Inferior parietal cortex (tissue), 1 donor: ENCODE measurements at regions not wholly inside any gene's neighbourhood (a gene's known extent, or its start where the extent isn't known, plus 50 kb on each side); places are given as distances from the start of the nearest gene placed in this dataset.
A peak's percentile ranks its signal among the peaks of the same experiment; 100 is the strongest.
"Not testable (repeated sequence)": the region's sequence is repeated elsewhere in the genome, so short reads cannot be mapped to it uniquely, and the experiment has no call there.

Experiments used
- DNase-seq: peaks from one replicate; pipeline ENCODE4 v3.0.0-alpha.2; 2016; ENCODE audit errors: extremely low spot score

DNA sequence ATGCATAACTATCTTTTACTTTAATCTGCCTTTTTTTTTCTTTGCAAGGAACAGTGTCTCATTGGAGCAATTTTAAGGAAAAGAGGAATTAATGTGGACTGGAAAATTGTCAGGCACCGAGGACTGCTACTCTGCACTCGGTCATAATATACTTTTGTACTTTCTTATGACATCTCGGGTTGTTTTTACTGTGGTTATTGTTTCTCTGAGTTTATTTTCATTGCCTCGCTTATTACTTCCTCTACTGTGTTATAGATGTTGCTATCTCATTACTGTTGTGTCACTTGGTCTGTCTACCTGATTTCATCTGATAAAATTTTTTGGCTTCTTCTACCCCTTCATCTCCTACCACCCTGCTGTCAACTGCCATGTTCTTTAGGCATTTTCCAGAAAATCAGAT lies 213.5 kb upstream of the POU1F1 start:
- DNase-seq = no peak

DNA sequence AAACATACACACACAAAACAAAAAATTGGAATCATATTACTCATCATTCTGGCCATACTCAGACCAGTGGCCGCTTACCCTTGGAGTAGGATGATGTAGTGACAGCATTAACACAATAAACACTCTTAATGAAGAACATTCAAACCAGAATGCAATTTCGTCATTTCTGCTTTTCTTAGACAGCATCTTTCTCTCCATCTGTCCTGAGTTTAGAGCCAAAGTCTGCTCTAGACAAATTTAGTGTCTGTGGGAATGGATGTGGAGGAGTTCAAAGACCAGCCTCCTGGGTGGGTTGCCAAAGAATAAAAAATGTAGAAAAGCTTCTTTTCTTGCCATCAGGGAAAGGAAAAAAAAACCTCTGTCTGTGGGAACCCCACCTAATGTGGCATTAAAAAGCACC lies 212.4 kb upstream of the POU1F1 start:
- DNase-seq = peak; percentile 54

DNA sequence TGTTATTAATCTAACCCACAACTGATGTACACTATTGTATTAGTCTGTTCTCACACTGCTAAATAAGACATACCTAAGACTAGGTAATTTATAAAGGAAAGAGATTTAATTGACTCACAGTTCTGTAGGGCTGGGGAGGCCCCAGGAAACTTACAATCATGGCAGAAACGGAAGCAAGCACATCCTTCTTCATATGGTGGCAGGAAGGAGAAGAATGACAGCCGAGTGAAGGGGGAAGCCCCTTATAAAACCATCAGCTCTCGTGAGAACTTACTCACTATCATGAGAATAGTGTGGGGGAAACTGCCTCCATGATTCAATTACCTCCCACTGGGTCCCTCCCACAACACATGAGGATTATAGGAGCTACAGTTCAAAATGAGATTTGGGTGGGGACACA lies 210.3 kb upstream of the POU1F1 start:
- not testable (repeated sequence) for DNase-seq

DNA sequence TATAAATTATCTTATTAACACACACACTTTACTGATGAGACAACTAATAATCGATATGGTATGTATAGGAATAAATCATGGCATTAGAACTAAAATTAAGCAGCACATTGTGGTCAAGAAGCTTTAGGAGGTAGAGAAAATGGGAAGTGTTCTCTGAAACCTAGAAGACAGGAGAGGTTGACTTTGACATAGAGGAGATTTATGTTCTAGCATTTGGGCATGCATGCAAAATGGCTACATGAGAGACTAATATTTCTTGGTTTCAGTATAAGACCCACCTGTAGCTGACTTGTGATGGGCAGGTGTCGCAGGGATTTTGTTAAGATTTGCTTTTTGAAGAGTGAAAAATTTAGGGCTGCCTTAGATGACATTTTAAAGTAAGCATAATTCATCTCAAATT lies 209.7 kb upstream of the POU1F1 start:
- DNase-seq = no peak

DNA sequence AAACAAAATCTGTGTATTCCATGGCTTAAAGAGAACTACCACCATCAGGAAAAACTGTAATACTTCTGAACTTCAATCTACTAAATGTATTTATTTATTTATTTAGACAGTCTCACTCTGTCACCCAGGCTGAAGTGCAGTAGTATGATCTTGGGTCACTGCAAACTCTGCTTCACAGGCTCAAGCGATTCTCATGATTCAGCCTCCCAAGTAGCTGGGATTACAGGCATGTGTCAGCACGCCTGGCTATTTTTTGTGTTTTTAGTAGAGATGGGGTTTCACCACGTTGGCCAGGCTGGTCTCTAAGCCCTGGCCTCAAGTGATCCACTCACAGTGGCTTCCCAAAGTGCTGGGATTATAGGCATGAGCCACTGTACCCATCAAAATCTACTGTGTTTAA lies 202.3 kb upstream of the POU1F1 start:
- DNase-seq = no peak

DNA sequence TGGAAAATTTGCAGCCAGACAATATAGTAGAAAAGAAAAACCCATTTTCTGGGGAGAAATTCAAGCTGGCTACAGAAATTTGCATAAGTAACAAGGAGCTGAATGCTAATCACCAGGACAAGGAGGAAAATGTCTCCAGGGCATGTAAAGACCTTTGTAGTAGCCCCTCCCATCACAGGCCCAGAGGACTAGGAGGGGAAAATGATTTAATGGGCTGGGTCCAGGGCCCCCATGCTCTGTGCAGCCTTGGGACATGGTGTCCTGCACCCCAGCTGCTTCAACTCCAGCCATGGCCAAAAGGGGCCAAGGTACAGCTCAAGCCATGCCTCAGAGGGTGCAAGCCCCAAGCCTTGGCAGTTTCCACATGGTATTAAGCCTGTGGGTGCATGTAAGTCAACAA lies 197.6 kb upstream of the POU1F1 start:
- no peak for DNase-seq

DNA sequence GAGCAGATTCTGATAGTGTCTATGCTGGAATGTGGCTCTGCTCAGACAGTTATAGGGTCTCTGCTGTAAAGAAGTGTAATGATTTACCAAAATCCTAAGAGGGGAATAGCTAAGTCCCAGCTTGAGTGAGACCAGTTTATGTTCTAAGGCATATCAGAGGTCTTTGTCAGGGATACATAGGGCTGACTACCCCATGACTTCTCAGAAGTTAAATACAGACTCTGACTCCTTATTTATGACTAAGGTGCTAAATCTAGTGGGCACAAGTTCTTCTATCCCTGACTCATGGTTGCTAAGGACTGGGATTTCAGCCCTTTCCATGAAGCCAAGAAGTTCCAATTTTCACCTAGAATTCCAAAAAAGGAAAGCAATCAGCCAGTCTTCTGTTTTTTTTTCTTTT lies 192.6 kb upstream of the POU1F1 start:
- DNase-seq = no peak

DNA sequence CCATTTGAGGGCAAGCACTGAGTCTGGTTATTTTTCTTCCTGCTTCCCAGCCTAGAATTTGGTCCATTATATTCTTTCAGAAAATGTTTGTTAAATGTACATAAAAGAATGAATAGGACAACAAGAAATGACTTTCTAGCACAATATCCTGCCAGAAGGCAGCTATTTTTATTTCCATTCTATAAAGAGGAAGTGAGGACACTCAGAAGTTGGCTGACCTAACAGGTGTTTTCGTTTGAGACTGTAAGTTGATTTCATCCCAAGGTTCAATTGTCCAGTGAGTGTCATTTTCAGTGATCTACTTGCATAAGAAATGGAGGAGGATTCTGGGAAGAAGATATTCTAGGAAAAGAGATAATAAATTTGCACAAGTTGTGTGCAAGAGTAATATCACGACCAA lies 191.9 kb upstream of the POU1F1 start:
- no peak for DNase-seq

DNA sequence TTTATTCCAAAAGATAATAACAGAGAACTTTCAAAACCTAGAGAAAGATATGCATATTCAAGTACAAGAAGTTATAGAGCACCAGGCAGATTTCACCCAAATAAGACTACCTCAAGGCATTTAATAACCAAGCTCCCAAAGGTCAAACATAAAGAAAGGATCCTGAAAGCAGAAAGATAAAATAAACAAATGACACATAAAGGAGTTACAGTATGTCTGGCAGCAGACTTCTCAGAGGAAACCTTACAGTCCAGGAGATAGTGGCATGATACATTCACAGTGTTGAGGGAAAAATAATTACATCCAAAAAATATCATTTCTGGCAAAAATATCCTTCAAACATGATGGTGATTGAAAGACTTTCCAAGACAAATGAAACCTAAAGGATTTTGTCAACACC lies 185.8 kb upstream of the POU1F1 start:
- no peak for DNase-seq

DNA sequence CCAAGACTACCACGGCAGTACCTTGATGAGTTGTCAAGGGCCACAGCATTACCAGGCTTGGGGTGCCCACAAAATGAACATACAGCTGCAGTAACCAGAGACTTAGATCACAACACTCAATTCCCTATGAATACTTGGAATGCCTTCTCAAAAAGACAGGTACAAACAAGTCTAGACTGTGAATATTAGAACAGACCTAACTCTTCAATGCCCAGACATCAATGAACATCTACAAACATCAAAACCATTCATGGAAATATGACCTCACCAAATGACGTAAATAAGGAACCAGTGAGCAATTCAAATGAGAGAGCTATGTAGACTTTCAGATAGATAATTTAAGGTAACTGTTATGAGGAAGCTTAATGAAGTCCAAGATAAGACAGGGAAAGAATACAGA lies 185.1 kb upstream of the POU1F1 start:
- DNase-seq = no peak

DNA sequence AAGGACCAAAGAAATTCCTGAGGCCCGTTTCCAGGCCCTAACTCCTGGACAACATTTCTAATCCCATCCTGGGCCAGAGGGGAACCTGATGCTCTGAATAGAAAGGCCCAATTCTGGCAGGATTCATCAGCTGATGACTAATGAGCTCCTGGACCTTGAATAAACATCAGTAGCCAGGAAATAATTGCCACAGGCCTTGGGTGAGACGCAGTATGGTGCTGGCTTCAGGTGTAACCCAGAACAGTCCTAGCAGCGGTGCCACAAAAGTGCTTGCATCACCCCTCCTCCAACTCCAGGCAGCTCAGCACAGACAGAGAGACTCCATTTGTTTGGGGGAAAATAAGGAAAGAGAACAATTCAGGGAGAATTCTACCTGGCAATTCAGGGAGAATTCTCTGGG lies 184.7 kb upstream of the POU1F1 start:
- no peak for DNase-seq

DNA sequence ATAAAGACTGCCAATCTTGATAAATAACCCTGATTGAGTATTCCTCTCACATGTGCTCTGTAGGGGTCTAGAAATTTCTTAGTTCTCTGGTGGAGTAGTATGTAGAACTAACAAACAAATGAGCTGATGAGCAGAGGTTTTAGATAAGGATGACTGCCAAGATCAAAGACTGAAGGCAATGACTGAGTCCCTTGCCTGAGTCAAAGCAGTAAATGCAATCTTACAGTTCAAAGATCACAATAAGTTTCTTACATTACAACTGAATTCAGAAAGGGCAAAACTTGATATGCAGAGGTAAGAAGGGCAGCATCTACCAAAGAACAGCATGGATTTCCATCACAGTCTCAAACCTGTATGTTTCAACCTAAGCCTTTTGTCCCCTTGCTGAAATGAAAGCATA lies 172.2 kb upstream of the POU1F1 start:
- DNase-seq = no peak

DNA sequence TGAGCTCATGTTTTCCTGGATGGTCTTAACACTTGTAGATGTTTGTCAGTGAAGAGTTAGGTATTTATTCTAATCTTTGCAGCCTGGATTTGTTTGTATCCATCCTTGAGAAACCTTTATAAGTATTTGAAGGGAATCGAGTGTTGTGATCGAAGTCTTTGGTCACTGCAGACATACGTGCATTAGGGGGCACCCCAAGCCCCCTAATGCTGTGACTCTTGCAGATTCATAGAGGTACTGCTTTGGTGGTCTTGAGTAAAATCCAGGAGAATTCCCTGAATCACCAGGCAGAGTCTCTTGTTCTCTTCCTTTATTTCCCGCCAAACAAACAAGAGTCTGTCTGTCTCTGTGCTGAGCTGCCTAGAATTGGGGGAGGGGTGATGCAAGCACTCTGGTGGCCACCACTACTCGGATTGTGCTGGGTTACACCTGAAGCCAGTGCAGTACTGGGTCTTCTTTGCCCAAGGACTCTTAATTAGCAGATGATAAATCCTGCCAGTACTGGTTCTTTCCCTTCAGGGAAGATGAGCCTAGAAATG lies 170.5 kb upstream of the POU1F1 start:
- no peak for DNase-seq

DNA sequence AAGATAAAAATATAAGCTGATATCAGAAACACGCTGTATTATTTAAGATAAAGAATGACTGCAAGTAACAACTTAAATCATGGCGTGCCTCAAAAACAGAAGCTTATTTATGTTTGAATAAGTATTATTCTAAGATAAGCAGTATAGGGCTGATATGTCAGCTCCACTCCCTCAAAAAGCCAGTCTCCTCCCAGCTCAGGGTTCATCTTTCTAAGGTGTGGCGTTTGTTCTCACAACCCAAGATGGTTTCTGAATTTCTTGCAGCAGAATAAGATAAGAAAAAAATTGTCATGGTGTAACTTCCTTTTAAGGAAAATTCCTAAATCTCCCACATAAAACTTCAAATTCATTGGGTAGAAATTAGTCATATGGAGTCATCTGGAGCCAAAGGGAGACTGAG lies 166.1 kb upstream of the POU1F1 start:
- DNase-seq = no peak

DNA sequence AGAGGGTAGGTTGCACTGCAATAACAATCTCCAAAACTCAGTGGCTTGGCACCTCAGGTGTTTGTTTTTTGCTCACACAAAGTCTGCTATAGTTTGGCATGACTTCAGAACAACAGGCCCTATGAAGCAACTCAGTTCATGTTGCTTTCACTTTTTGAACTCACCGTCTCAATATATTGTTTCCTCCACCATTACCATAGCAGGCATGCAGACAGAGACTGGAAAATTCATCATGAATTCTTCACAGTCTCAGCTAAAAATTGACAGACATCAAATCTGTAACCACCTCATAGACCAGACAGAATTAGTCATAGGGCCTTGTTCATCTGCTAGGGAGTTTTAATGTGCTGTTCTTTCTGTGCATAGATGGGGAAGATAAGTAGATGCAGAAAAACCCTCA lies 161.4 kb upstream of the POU1F1 start:
- no peak for DNase-seq

DNA sequence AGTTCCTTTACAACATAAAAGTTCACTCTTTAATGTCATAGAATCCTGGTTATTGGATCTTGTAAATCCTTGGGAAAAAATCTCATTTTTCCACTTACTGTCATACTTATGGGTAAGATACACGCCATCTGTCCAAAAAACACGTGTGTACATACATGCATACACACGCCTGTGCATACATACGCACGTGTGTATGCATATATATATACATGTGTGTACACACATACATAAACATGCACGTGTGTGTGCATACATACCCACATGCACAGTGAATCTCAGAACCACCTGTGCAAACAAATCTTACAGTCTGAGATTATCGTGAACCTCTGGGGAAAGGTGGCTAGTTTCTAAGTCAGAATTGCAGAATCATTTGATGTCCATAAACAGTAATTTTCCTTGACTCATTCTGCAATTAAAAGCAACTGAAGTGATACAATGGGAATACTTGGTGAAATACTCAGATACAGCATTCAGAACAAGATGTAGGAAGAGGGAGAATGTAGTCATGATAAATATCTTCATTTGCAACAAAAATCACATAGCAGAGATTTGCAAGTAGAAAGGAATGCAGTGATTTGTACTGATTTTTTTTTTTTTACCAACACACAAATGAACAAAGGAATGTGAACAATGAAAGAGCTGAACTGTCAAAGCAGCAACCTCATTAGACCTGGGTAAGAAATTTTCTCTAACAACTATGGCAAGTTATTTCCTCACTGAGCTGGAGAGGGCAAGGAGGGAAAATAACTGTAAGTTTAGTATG lies 160.6 kb upstream of the POU1F1 start:
- DNase-seq = no peak

DNA sequence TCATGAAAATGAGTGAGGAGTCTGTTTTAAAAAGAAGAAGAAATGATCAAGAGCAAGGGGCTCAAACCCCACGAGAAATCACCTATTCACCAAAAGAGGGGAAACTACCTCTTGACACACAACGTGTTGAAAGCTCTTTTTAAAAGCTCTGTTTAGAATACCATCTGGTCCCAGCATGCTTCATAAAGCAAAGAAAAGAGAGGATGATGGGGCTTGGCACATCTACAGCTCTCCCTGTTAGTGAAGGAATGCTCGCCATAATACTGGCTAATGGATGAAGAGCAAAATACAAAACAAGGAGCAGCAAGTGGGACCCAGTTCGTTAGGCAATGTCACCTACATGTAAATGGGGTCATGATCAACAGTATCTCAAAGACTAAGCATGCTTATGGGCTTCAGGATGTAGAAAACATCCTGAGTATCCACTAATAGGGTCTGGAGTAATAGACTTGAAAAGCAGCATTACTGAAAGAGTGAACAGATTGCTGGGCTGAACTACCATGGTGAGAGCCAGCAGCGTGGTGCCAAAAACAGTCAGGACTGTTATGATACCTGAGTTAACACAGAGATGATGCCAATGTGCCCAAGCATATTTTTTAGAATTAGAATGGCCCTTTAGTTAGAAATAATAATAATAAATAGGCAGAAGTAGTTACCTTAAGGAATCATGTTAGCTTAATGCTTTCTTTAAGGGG lies 159.7 kb upstream of the POU1F1 start:
- DNase-seq = no peak

DNA sequence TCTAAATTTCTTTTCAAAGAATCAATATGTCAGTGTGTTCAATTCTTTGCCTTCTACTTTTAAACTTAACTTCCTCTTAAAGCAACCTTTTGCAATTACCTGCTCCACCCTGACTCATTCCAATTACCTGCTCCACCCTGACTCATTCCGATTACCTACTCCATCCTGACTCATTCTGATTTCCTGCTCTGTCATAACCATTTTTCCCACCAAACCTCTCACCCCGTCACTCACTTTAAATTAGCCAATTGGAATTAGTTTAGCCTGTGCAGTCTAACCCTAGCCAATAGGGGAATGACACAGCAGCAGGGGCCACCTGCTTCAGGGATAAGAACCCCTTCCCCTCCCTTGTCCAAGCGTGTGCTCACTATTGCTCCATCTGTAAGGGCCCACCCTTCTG lies 157.1 kb upstream of the POU1F1 start:
- not testable (repeated sequence) for DNase-seq

DNA sequence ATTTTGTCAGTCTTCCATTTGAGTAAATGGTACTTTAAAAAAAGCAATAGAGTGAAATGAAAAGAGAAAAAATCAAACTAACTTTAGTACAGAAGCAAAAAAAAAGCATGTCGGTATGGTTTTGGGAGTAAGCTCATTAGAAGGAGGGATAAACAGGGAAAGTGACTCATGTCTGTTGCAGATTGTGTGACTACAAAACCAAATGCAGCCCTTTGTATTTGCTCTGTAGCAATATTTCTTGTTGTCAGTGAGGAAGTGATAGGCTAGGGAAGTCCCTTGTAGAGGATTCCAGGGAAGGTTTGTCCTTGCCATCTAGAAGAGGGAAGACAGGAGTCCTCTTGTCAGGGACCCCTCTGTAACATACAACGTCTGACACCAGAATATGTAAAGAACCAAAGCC lies 150.5 kb upstream of the POU1F1 start:
- no peak for DNase-seq

DNA sequence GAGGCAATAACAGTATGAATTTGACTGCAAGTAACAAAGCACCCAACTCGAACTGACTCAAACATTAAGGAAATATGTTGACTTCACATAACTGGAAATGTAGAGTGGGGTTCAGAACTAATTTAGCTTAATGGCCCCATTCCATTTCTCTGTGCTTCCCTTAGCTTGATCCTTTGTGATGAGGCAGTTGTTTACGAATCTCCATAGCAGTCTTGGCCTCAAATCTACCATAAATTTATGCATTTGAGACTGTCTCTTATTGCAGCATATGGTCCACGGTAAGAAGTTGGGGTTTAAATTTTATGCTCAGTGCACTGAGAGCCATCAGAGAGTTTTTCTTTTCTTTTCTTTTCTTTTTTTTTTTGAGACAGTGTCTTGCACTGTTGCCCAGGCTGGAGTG lies 148.7 kb upstream of the POU1F1 start:
- no peak for DNase-seq

DNA sequence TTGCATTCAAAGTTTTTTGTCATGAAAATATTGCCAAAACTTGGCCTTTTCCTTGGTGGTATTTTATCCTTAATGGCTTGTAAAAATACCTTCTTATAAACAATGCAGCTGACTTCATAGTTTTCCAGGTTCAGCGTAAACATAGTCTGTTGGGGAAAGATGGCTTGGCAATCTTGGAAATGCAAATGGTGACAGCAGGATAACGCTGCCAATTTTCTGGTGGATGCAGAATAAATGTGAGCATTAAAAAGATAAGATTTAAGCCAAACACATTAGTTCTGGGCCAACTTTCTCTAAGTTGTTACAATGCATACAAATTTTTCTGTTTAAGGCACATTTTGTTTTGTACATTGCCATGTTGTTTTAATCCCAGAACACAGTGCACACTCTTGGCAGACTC lies 147.0 kb upstream of the POU1F1 start:
- no peak for DNase-seq

DNA sequence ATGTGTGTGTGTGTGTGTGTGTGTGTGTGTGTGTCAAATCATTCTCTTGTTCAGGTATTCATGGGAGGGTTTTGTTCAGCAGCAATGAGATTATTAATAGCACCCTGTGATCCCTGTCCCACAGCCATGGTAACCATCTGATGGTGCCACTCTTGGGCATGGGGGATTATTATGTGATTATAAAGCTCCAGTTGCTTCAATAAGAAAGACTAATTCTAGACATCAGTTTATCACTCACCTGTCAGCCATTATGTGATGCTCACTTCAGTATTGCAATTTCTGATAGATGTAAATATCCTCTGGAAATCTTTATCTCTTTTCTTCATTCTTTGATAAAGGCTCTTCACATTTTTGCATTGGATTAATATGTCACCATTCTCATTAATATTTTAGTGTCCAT lies 145.9 kb upstream of the POU1F1 start:
- no peak for DNase-seq

DNA sequence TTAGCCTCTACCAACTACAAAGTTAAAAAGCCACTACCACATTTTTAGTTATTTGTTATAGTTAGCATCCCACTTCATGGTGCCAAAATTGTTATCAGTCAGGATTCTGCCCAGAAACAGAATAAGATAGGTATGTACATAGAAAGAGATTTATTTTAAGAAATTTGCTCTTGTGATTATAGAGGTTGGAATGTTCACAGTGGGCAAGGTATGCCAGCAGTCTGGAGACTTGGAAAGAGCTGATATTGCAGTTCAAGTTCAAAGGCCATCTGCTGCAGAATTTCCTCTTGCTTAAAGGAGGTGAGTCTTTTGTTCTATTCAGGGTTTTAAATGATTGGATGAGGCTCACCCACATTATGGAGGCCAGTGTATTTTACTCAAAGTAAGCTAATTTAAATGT lies 143.8 kb upstream of the POU1F1 start:
- DNase-seq = no peak
